Smooth muscle cell (in vitro differentiated cells): ENCODE measurements at regions not wholly inside any gene's neighbourhood (a gene's known extent, or its start where the extent isn't known, plus 50 kb on each side); places are given as distances from the start of the nearest gene placed in this dataset.

Experiments
- DNase-seq: peaks from one replicate; lab custom pipeline; 2025; ENCODE audit not compliant: unreplicated experiment; lab: John Stamatoyannopoulos, UW
- H2AFZ ChIP-seq: fragments of 200-600 bp; sonication (generic); 2 replicates; pipeline ENCODE4 v1.6.0; 2016; ENCODE audit warnings: antibody characterized with exemption, low read depth, mild to moderate bottlenecking
- H3F3A ChIP-seq: fragments of 200-600 bp; sonication (generic); 2 replicates; pipeline ENCODE4 v1.6.0; 2017; ENCODE audit warnings: antibody characterized with exemption, low read depth
- H3K27ac ChIP-seq: fragments of 200-600 bp; sonication (generic); 2 replicates; pipeline ENCODE4 v1.5.1; 2016; ENCODE audit warnings: low read depth, mild to moderate bottlenecking
- H3K27me3 ChIP-seq: fragments of 200-600 bp; sonication (generic); 2 replicates; pipeline ENCODE4 v1.6.1; 2016; ENCODE audit warnings: low read depth, mild to moderate bottlenecking
- H3K36me3 ChIP-seq: fragments of 200-600 bp; sonication (generic); 2 replicates; pipeline ENCODE4 v1.5.1; 2016; ENCODE audit warnings: low read depth
- H3K4me1 ChIP-seq: fragments of 200-600 bp; sonication (generic); 2 replicates; pipeline ENCODE4 v1.5.1; 2016; ENCODE audit warnings: low read depth
- H3K4me2 ChIP-seq: fragments of 200-600 bp; sonication (generic); 2 replicates; pipeline ENCODE4 v1.6.0; 2016; ENCODE audit warnings: mild to moderate bottlenecking
- H3K4me3 ChIP-seq: fragments of 200-600 bp; sonication (generic); 2 replicates; pipeline ENCODE4 v1.5.1; 2016; ENCODE audit warnings: mild to moderate bottlenecking
- H3K79me2 ChIP-seq: fragments of 200-600 bp; sonication (generic); 2 replicates; pipeline ENCODE4 v1.6.0; 2016; ENCODE audit warnings: low read depth, mild to moderate bottlenecking
- H3K9ac ChIP-seq: fragments of 200-600 bp; sonication (generic); 2 replicates; pipeline ENCODE4 v1.6.0; 2016; ENCODE audit warnings: low read depth
- H3K9me3 ChIP-seq: fragments of 200-600 bp; sonication (generic); replicated peaks from 2 replicates; pipeline ENCODE4 v1.5.1; 2016; ENCODE audit warnings: low read depth
- H4K20me1 ChIP-seq: fragments of 200-600 bp; sonication (generic); 2 replicates; pipeline ENCODE4 v1.6.0; 2016; ENCODE audit warnings: low read depth
- CTCF ChIP-seq: fragments of 200-600 bp; sonication (generic); IDR thresholded peaks from 2 replicates; pipeline ENCODE4 v1.5.1; 2017; ENCODE audit warnings: borderline replicate concordance, mild to moderate bottlenecking, antibody characterized with exemption; ENCODE audit not compliant: insufficient read depth, poor library complexity, severe bottlenecking
- WGBS: methylation state at CpG from one replicate; pipeline ENCODE4 v1.1.7; 2016; ENCODE audit warnings: low lambda C conversion rate; 5-methylcytosine and 5-hydroxymethylcytosine counted together

GRCh38 chr1:193588311-193589082 is 402.1 kb upstream of the B3GALT2 start:
- TF ChIP-seq CTCF: no peak
- no peak overlapping the region for H2AFZ ChIP-seq
- H3K9ac ChIP-seq: no peak overlapping the region
- H3K4me3 ChIP-seq: no peak overlapping the region
- no peaks in the 10 kb centered on the region for H3K27me3 ChIP-seq
- H3F3A ChIP-seq: no peaks in the 10 kb centered on the region
- WGBS: 26% methylated on average over 8 of the region's 8 CpGs
- H3K4me2 ChIP-seq: no peak overlapping the region
- no peaks in the 10 kb centered on the region for H4K20me1 ChIP-seq
- H3K4me1 ChIP-seq: peaks cover 7% of the 10 kb centered on the region
- no peak for DNase-seq
- no peaks in the 10 kb centered on the region for H3K36me3 ChIP-seq
- no peaks in the 10 kb centered on the region for H3K9me3 ChIP-seq
- H3K27ac ChIP-seq: no peak overlapping the region
- no peaks in the 10 kb centered on the region for H3K79me2 ChIP-seq

- TF ChIP-seq CTCF: no peak
- no peak for DNase-seq
- H3K4me3 ChIP-seq: no peak overlapping the region
- no peak overlapping the region for H3K4me2 ChIP-seq
- 91% methylated on average over 2 of the region's 2 CpGs for WGBS
- H3K9ac ChIP-seq: no peak overlapping the region
- H3F3A ChIP-seq: no peaks in the 10 kb centered on the region
- H3K79me2 ChIP-seq: no peaks in the 10 kb centered on the region
- no peaks in the 10 kb centered on the region for H3K27me3 ChIP-seq
- H4K20me1 ChIP-seq: no peaks in the 10 kb centered on the region
- no peak overlapping the region for H2AFZ ChIP-seq
- no peaks in the 10 kb centered on the region for H3K36me3 ChIP-seq
- peaks cover 7% of the 10 kb centered on the region for H3K4me1 ChIP-seq
- H3K9me3 ChIP-seq: no peaks in the 10 kb centered on the region
- no peak overlapping the region for H3K27ac ChIP-seq
Observed at GRCh38 chr1:193584731-193585239, 398.4 kb upstream of the B3GALT2 start.

GRCh38 chr1:193581341-193581740 is 394.9 kb upstream of the B3GALT2 start:
- Histone ChIP-seq H3F3A (no peaks in the 10 kb centered on the region), H3K79me2 (no peaks in the 10 kb centered on the region), H3K4me3 (no peak overlapping the region), H3K9me3 (no peaks in the 10 kb centered on the region), H2AFZ (no peak overlapping the region), H4K20me1 (no peaks in the 10 kb centered on the region), H3K27me3 (no peaks in the 10 kb centered on the region), H3K4me2 (no peak overlapping the region), H3K27ac (no peak overlapping the region), H3K9ac (no peak overlapping the region), H3K4me1 (no peaks in the 10 kb centered on the region), H3K36me3 (no peaks in the 10 kb centered on the region)
- no peak for TF ChIP-seq CTCF
- DNase-seq: no peak
- WGBS: 94% methylated on average over 3 of the region's 3 CpGs

- H4K20me1 ChIP-seq: no peaks in the 10 kb centered on the region
- no peaks in the 10 kb centered on the region for H3K4me1 ChIP-seq
- no peak for TF ChIP-seq CTCF
- H2AFZ ChIP-seq: no peak overlapping the region
- no peaks in the 10 kb centered on the region for H3K36me3 ChIP-seq
- no peak overlapping the region for H3K27ac ChIP-seq
- no peak for DNase-seq
- H3K79me2 ChIP-seq: no peaks in the 10 kb centered on the region
- H3F3A ChIP-seq: no peaks in the 10 kb centered on the region
- 89% methylated on average over 3 of the region's 3 CpGs for WGBS
- no peak overlapping the region for H3K4me2 ChIP-seq
- H3K9ac ChIP-seq: no peak overlapping the region
- H3K4me3 ChIP-seq: no peak overlapping the region
- no peaks in the 10 kb centered on the region for H3K27me3 ChIP-seq
- H3K9me3 ChIP-seq: no peaks in the 10 kb centered on the region
Observed at GRCh38 chr1:193580419-193580818, 394.0 kb upstream of the B3GALT2 start.
